HG03460 (cell line): ENCODE measurements at regions not wholly inside any gene's neighbourhood (a gene's known extent, or its start where the extent isn't known, plus 50 kb on each side); places are given as distances from the start of the nearest gene placed in this dataset.

Source experiments
- ATAC-seq: cut with Tn5 transposase; IDR thresholded peaks from one replicate; pipeline ENCODE4 v1.9.1; 2021; ENCODE audit not compliant: unreplicated experiment

GRCh38 chr12:34289431-34290380 is 267.4 kb downstream of the ALG10 start:
- ATAC-seq, result no peak

- no peak for ATAC-seq
These were observed 268.2 kb downstream of the ALG10 start for GRCh38 chr12:34290381-34290995.

- no peak for ATAC-seq
These were observed 268.7 kb downstream of the ALG10 start for GRCh38 chr12:34291001-34291400.

GRCh38 chr12:34291426-34291901 is 269.2 kb downstream of the ALG10 start:
- no peak for ATAC-seq

- no peak for ATAC-seq
These were observed 270.7 kb downstream of the ALG10 start for GRCh38 chr12:34292736-34293625.

- no peak for ATAC-seq
These were observed 271.8 kb downstream of the ALG10 start for GRCh38 chr12:34294137-34294536.

GRCh38 chr12:34294671-34295365 is 272.5 kb downstream of the ALG10 start:
- ATAC-seq, result no peak

GRCh38 chr12:34295366-34296142 is 273.3 kb downstream of the ALG10 start:
- no peak for ATAC-seq

GRCh38 chr12:34296143-34297041 is 274.1 kb downstream of the ALG10 start:
- ATAC-seq, result no peak

GRCh38 chr12:34297126-34297789 is 275.0 kb downstream of the ALG10 start:
- no peak for ATAC-seq

GRCh38 chr12:34297790-34298164 is 275.5 kb downstream of the ALG10 start:
- no peak for ATAC-seq

- ATAC-seq, result no peak
These were observed 276.1 kb downstream of the ALG10 start for GRCh38 chr12:34298176-34298970.

GRCh38 chr12:34298971-34299801 is 276.9 kb downstream of the ALG10 start:
- ATAC-seq, result no peak

GRCh38 chr12:34299802-34300193 is 277.5 kb downstream of the ALG10 start:
- ATAC-seq, result no peak

GRCh38 chr12:34300376-34301250 is 278.3 kb downstream of the ALG10 start:
- no peak for ATAC-seq
